ENCODE measurements at regions not wholly inside any gene's neighbourhood (a gene's known extent, or its start where the extent isn't known, plus 50 kb on each side); places are given as distances from the start of the nearest gene placed in this dataset.

- TF ChIP-seq CTCF (conservative IDR thresholded peaks at IDR 0.05 in 1 of 2, IDR thresholded peaks at IDR 0.05 in 1 of 2; ENCODE audit: low read depth in 1 of 2, low read length in 2 of 2) = no peak
- no peak for TF ChIP-seq EZH2 (IDR thresholded peaks at IDR 0.05; ENCODE audit: low read length, missing control alignments)
Measured at GRCh38 chr9:13615660-13616490, 336.4 kb upstream of the MPDZ start.
